Small intestine (tissue), 7 donors: ENCODE measurements at regions not wholly inside any gene's neighbourhood (a gene's known extent, or its start where the extent isn't known, plus 50 kb on each side); places are given as distances from the start of the nearest gene placed in this dataset.

Experiments used
- DNase-seq, 2 donors: peaks; one replicate each; pipeline versions ENCODE4 v3.0.0 to v3.0.0-alpha.2; 2013
- FAIRE-seq: peaks from 2 replicates; lab custom pipeline; 2012; peaks lifted over from hg19 to GRCh38; lab: Jason Lieb, UNC
- H3K27ac ChIP-seq, 3 donors: one replicate each; pipeline ENCODE4 v1.5.1; 2013; ENCODE audit warnings: low read length in 2 of 3, mild to moderate bottlenecking in 2 of 3, control low read depth in 1 of 3, inconsistent platforms in 1 of 3, low read depth in 1 of 3, moderate library complexity in 1 of 3
- H3K27me3 ChIP-seq, 3 donors: one replicate each; pipeline ENCODE4 v1.6.1; 2013; ENCODE audit warnings: low read length in 3 of 3, inconsistent platforms in 1 of 3; ENCODE audit not compliant: control insufficient read depth in 3 of 3, insufficient read depth in 3 of 3
- H3K36me3 ChIP-seq, 3 donors: one replicate each; pipeline ENCODE4 v1.6.1; 2013; ENCODE audit warnings: low read length in 3 of 3, inconsistent platforms in 1 of 3, low read depth in 1 of 3, mild to moderate bottlenecking in 1 of 3, moderate library complexity in 1 of 3; ENCODE audit not compliant: control insufficient read depth in 3 of 3, insufficient read depth in 2 of 3
- H3K4me1 ChIP-seq, 3 donors: one replicate each; pipeline ENCODE4 v1.6.1; 2013; ENCODE audit warnings: low read length in 2 of 3, inconsistent platforms in 1 of 3, low read depth in 1 of 3, mild to moderate bottlenecking in 1 of 3, moderate library complexity in 1 of 3; ENCODE audit not compliant: control insufficient read depth in 3 of 3, insufficient read depth in 2 of 3
- H3K4me3 ChIP-seq, 3 donors: one replicate each; pipeline ENCODE4 v1.5.1; 2013; ENCODE audit warnings: low read length in 3 of 3, control low read depth in 1 of 3, inconsistent platforms in 1 of 3, low read depth in 1 of 3, mild to moderate bottlenecking in 1 of 3, moderate library complexity in 1 of 3
- H3K9me3 ChIP-seq, 2 donors: one replicate each; pipeline ENCODE4 v1.6.1; 2013; ENCODE audit warnings: low read depth in 1 of 2, low read length in 1 of 2; ENCODE audit not compliant: control insufficient read depth in 2 of 2, insufficient read depth in 1 of 2
- WGBS, 3 donors: extraction: QIAGEN DNeasy Blood & Tissue Kit; methylation state at CpG; one replicate each; pipeline ENCODE4 v1.1.7; 2013; 5-methylcytosine and 5-hydroxymethylcytosine counted together
- donor health status: healthy with polysubstance abuse.
- donor health status: control.
- donor health status: control.
- donor health status: Bipolar disorder and iron deficiency.
- donor health status: healthy.

DNA sequence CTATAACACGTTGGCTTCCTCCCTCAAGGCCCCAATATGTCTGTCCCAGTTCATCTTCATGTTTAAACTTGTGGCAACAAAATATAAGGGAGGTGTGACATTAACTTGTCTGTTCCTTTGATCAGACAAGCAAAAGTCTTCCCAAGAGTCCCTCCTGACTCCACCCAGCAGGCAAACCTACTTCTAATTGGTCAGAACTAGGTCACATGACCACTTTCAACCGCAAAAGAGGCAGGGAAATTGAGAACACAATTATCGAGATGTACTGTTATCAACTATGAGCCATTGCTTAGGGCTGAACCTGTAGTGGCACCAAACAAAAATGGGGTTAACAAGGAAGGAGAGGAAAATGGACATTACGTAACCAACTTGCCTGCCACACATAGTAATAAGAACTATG is 246.8 kb upstream of the TET2 start:
- Histone ChIP-seq H3K27me3 (no peaks in the 10 kb centered on the region), H3K4me3 (no peak overlapping the region), H3K27ac (no peak overlapping the region), H3K9me3 (peaks cover 0 to 3% of the 10 kb centered on the region in 2 donors), H3K4me1 (no peaks in the 10 kb centered on the region), H3K36me3 (no peaks in the 10 kb centered on the region)
- DNase-seq (no peak), FAIRE-seq (no peak)
- 84 to 89% (median 87%) methylated on average over 4 of the region's 4 CpGs for WGBS, 3 donors

- H3K4me1 ChIP-seq: no peaks in the 10 kb centered on the region
- no peak overlapping the region for H3K4me3 ChIP-seq
- DNase-seq: no peak
- H3K27me3 ChIP-seq: no peaks in the 10 kb centered on the region
- no peaks in the 10 kb centered on the region for H3K36me3 ChIP-seq
- H3K27ac ChIP-seq: no peak overlapping the region
- FAIRE-seq: no peak
- H3K9me3 ChIP-seq: peaks cover 0 to 3% of the 10 kb centered on the region in 2 donors
- 27 to 48% (median 41%) methylated on average over 3 of the region's 3 CpGs for WGBS, 3 donors
Measured at GRCh38 chr4:104901438-104901837, 245.2 kb upstream of the TET2 start.

DNA sequence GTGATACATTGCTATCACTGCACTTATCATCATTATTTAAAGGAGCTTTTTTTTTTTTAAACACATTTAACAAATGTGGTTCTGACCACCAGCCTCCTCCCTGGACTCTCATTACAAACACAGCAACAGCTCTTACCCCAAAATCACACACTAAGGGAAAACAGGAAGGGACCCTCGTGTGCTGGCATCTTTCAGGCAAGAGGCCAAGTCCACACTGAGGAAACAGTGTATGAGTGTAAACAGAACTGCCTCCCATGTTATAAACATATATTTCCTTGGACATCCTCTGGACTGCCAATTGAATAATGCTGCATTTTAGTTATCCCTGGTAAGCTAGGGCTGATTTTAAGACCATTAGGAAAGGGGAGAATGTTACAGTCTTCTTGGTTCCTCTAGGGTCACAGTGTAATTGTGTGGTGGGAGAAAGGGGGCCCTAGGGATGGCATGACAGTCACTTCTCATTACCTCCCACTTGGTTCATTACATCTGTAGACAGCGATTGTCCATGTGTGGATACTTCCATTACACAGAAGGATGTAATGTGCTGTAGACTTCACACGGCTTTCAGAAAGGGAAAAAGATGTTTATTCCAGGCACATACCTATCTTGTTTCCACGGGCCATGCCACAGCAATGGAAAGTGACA is 244.6 kb upstream of the TET2 start:
- no peaks in the 10 kb centered on the region for H3K4me1 ChIP-seq
- H3K36me3 ChIP-seq: no peaks in the 10 kb centered on the region
- H3K27ac ChIP-seq: no peak overlapping the region
- H3K9me3 ChIP-seq: peaks cover 0 to 3% of the 10 kb centered on the region in 2 donors
- WGBS, 3 donors: 47 to 57% (median 53%) methylated on average over 4 of the region's 4 CpGs
- no peak for DNase-seq
- no peaks in the 10 kb centered on the region for H3K27me3 ChIP-seq
- no peak overlapping the region for H3K4me3 ChIP-seq
- no peak for FAIRE-seq

GRCh38 chr4:104905065-104905464 is 241.6 kb upstream of the TET2 start:
- H3K4me3 ChIP-seq: no peak overlapping the region
- FAIRE-seq (no peak), DNase-seq (no peak)
- no peak overlapping the region for H3K27ac ChIP-seq
- no peaks in the 10 kb centered on the region for H3K9me3 ChIP-seq
- no peaks in the 10 kb centered on the region for H3K36me3 ChIP-seq
- 77 to 82% (median 79%) methylated on average over 2 of the region's 2 CpGs for WGBS, 3 donors
- H3K4me1 ChIP-seq: no peaks in the 10 kb centered on the region
- H3K27me3 ChIP-seq: no peaks in the 10 kb centered on the region

DNA sequence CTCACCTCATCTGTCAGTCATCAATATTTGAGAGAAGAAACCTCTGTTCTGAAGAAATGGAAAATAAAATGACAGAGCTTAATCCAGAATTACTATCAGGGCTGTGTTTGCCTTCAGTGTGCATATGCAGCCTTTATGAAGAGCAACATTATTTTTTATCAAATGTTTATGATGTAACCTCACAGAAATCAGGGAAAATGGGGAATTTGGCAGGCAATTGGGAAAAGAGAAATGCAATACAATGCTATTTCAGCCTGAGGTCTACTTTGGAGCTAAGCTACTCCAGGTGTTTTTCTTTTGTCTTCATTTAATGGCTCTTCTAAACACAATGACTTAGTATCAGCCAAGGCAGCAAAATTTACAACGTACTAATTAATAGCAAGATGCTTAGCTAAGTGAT is 241.1 kb upstream of the TET2 start:
- FAIRE-seq (no peak), DNase-seq (no peak)
- 34 to 51% (median 43%) methylated on average over 1 of the region's 1 CpG for WGBS, 3 donors
- H3K9me3 ChIP-seq: no peaks in the 10 kb centered on the region
- no peak overlapping the region for H3K4me3 ChIP-seq
- no peaks in the 10 kb centered on the region for H3K27me3 ChIP-seq
- H3K4me1 ChIP-seq: no peaks in the 10 kb centered on the region
- H3K27ac ChIP-seq: no peak overlapping the region
- no peaks in the 10 kb centered on the region for H3K36me3 ChIP-seq

- Histone ChIP-seq H3K4me3 (no peak overlapping the region), H3K27ac (no peak overlapping the region), H3K9me3 (no peaks in the 10 kb centered on the region), H3K27me3 (no peaks in the 10 kb centered on the region), H3K4me1 (no peaks in the 10 kb centered on the region), H3K36me3 (no peaks in the 10 kb centered on the region)
- no peak for DNase-seq
- FAIRE-seq: no peak
- 63 to 64% (median 63%) methylated on average over 2 of the region's 2 CpGs for WGBS, 3 donors
Measured at GRCh38 chr4:104906276-104906675, 240.4 kb upstream of the TET2 start.

GRCh38 chr4:104907074-104907649 is 239.5 kb upstream of the TET2 start:
- Histone ChIP-seq H3K27ac (no peak overlapping the region), H3K4me3 (no peak overlapping the region), H3K9me3 (no peaks in the 10 kb centered on the region)

GRCh38 chr4:104907991-104908390 is 238.7 kb upstream of the TET2 start:
- H3K27me3 ChIP-seq: no peaks in the 10 kb centered on the region
- FAIRE-seq (no peak), DNase-seq (no peak)
- H3K4me3 ChIP-seq: no peak overlapping the region
- no peaks in the 10 kb centered on the region for H3K4me1 ChIP-seq
- no peaks in the 10 kb centered on the region for H3K36me3 ChIP-seq
- 46 to 57% (median 51%) methylated on average over 1 of the region's 1 CpG for WGBS, 3 donors
- H3K27ac ChIP-seq: no peak overlapping the region
- no peaks in the 10 kb centered on the region for H3K9me3 ChIP-seq

More at GRCh38 chr4:104907074-104907649, 239.5 kb upstream of the TET2 start:
- Histone ChIP-seq H3K4me1 (no peaks in the 10 kb centered on the region), H3K27me3 (no peaks in the 10 kb centered on the region), H3K36me3 (no peaks in the 10 kb centered on the region)
- FAIRE-seq: no peak
- WGBS, 3 donors: 79 to 82% (median 79%) methylated on average over 12 of the region's 12 CpGs
- DNase-seq: no peak

DNA sequence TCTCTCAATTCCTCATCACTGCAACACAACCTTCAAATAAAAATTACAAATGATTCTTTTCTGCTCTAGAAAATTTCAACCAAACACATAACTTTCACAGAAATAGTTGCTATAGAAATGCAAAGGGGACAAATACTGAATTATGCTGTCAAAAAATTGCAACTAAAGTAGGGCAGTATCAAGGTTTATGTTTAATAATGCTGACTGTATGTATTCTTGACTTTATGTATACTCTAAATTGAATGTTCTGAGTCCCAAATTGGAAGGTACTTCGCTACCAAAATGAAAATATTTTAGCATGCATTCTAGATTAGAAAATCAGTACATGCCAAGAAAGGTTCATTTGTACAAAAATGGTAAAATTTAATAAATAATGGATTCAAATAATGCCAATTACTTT is 237.3 kb upstream of the TET2 start:
- 69 to 73% (median 72%) methylated on average over 1 of the region's 1 CpG for WGBS, 3 donors
- Histone ChIP-seq H3K9me3 (no peaks in the 10 kb centered on the region), H3K36me3 (no peaks in the 10 kb centered on the region), H3K4me3 (no peak overlapping the region), H3K27ac (no peak overlapping the region), H3K4me1 (no peaks in the 10 kb centered on the region), H3K27me3 (no peaks in the 10 kb centered on the region)
- FAIRE-seq (no peak), DNase-seq (no peak)
